ENCODE measurements at regions not wholly inside any gene's neighbourhood (a gene's known extent, or its start where the extent isn't known, plus 50 kb on each side); places are given as distances from the start of the nearest gene placed in this dataset.

DNA sequence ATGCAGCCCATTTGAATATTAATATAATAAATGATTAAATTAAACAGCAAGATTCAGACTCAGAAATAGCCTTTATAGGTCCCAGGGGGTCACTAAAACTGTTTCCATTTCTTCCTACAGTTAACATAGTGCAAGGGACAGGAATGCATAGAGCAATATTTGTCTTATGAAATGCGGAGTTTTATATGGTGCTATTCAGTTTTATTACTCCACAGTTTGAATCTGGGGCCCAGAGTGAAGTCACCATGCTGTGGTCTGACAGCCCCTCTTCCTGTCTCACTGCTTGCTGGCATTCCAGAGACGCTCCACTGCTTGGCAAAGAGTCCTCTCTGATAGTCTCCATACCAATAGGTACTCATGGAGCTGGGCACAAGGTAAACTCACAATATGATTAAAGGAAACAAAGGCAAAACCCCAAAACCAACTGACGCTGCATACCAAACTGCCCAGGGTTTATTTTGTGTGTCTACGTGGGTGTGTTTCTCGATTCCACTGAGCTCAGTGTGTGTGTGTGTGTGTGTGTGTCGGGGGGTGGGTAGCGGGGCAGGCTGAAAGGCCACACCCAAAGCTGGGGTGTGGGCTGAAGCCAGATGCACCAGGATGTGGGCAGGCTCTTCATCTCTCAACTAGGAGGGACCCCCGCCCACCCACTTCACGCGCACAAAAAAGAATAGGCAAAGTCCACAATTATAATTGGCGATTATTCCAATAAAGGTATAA, 277.9 kb downstream of the TSHZ3 start:
- Histone ChIP-seq H3K36me3 (replicated peaks in 1 of 2; ENCODE audit: insufficient read depth in 1 of 2, low read depth in 2 of 2) (no peaks in the 10 kb centered on the region), H3K9me3 (no peaks in the 10 kb centered on the region), H3K27ac (no peak overlapping the region), H3K4me3 (no peak overlapping the region), H3K4me1 (no peaks in the 10 kb centered on the region), H3K27me3 (no peaks in the 10 kb centered on the region)
- intact Hi-C loops (cut with DNase I) = no loop called here
- 66 to 67% methylated on average over 11 of the region's 11 CpGs for WGBS, 2 donors
- ATAC-seq (no peak), DNase-seq (no peak)
- TF ChIP-seq POLR2A (IDR thresholded peaks at IDR 0.05) = no peak
- TF ChIP-seq, protein P1, sequence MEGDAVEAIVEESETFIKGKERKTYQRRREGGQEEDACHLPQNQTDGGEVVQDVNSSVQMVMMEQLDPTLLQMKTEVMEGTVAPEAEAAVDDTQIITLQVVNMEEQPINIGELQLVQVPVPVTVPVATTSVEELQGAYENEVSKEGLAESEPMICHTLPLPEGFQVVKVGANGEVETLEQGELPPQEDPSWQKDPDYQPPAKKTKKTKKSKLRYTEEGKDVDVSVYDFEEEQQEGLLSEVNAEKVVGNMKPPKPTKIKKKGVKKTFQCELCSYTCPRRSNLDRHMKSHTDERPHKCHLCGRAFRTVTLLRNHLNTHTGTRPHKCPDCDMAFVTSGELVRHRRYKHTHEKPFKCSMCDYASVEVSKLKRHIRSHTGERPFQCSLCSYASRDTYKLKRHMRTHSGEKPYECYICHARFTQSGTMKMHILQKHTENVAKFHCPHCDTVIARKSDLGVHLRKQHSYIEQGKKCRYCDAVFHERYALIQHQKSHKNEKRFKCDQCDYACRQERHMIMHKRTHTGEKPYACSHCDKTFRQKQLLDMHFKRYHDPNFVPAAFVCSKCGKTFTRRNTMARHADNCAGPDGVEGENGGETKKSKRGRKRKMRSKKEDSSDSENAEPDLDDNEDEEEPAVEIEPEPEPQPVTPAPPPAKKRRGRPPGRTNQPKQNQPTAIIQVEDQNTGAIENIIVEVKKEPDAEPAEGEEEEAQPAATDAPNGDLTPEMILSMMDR (IDR thresholded peaks at IDR 0.05) = no peak

DNA sequence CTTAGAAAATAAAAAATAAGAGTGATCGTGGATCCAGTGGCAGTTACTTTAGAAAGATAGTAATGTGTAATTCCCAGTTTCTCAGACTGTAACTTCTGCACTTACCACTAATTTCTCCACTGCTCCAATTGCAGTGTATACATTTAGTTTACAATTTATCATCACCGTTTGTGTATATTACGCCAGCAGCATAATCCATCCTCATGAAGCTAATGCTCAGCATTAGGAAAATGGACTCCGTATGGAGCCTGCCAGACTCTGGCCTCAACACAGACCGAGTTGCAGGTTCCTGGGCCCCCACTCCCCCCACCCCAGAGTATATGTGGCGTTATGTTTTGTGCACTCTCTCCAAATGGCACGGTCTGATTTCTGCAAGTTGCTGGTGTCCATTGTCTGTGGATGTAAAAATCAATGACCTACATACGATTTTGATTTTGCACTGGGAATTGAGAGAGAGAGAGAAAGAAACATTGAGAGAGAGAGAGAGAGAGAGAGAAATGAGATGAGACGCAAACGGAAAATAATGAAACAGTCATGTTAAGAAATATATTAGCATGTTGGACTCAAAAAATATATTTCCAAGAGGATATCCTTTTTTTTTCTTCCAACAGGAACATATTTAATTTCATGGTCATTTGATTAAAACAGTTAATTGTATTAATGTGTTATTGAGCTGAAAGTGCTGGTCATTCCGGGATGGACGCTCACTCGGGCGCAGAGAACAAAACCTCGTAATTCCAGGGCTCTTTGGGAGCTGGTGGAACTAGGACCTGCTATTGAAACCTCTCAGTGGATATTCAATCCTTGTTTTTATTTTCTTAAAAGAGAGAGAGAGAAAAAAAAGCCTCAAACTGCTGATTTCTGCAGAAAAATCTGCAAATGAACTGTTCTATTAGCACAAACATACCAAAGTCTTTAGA, 278.8 kb downstream of the TSHZ3 start:
- DNase-seq (no peak), ATAC-seq (no peak)
- H3K4me1 ChIP-seq = no peaks in the 10 kb centered on the region
- intact Hi-C loops (cut with DNase I) = no loop called here
- H3K36me3 ChIP-seq (replicated peaks in 1 of 2; ENCODE audit: insufficient read depth in 1 of 2, low read depth in 2 of 2) = no peaks in the 10 kb centered on the region
- H3K4me3 ChIP-seq = no peak overlapping the region
- H3K9me3 ChIP-seq = no peaks in the 10 kb centered on the region
- no peaks in the 10 kb centered on the region for H3K27me3 ChIP-seq
- TF ChIP-seq POLR2A (IDR thresholded peaks at IDR 0.05) = no peak
- WGBS, 2 donors = 47 to 50% methylated on average over 15 of the region's 15 CpGs
- H3K27ac ChIP-seq = no peak overlapping the region

DNA sequence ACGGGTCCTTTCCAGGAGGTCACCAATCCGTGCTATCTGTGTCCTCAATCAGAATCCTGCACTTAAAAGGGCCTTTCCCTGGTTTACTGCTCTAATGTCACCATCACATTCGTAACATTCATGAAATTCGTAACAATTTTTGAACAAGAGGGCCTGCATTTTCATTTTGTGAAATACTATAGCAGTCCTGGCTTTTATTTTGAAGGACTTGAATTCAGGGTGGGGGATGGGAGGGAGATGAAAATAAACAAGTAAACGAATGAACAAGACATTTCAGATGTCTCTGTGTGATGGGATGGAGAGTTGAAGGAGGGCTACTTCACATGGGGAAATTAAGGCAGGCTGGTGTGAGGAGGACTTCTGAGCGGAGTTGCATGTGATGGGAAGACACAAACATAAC, 281.0 kb downstream of the TSHZ3 start:
- H3K27me3 ChIP-seq = no peaks in the 10 kb centered on the region
- WGBS, 2 donors = 61 to 68% methylated on average over 6 of the region's 6 CpGs
- H3K4me1 ChIP-seq = no peaks in the 10 kb centered on the region
- H3K27ac ChIP-seq = no peak overlapping the region
- ATAC-seq (no peak), DNase-seq (no peak)
- no peaks in the 10 kb centered on the region for H3K36me3 ChIP-seq (replicated peaks in 1 of 2; ENCODE audit: insufficient read depth in 1 of 2, low read depth in 2 of 2)
- no peaks in the 10 kb centered on the region for H3K9me3 ChIP-seq
- TF ChIP-seq, protein P1 (IDR thresholded peaks at IDR 0.05) = no peak
- intact Hi-C loops (cut with DNase I) = no loop called here
- H3K4me3 ChIP-seq = no peak overlapping the region

DNA sequence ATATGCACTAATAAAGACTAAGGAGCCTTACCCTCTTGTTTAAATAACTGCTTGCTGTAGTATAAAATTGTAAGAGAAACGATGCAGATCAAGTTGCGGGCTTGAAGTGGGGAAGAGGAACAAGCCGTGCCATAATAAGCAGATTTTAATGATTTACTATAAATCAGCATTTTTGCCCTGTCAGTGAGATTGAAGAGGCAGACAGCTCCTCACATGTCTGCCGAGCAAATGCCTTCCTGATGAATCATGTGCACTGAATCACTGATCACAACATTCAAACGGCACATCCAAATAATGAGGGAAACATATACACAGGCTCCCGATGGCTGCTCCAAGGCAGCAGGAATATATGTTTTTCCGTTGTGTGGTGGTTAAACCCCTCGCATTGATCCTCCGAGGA, 282.9 kb downstream of the TSHZ3 start:
- intact Hi-C loops (cut with DNase I) = no loop called here
- H3K27ac ChIP-seq = no peak overlapping the region
- no peaks in the 10 kb centered on the region for H3K4me1 ChIP-seq
- no peak overlapping the region for H3K4me3 ChIP-seq
- H3K36me3 ChIP-seq (replicated peaks in 1 of 2; ENCODE audit: insufficient read depth in 1 of 2, low read depth in 2 of 2) = no peaks in the 10 kb centered on the region
- H3K9me3 ChIP-seq = no peaks in the 10 kb centered on the region
- no peak for ATAC-seq
- no peaks in the 10 kb centered on the region for H3K27me3 ChIP-seq
- peak in 1 of 4 donors; percentile 2 for DNase-seq
- TF ChIP-seq, protein P1 (IDR thresholded peaks at IDR 0.05) = no peak
- TF ChIP-seq POLR2A (IDR thresholded peaks at IDR 0.05) = no peak
- WGBS, 2 donors = 37 to 48% methylated on average over 9 of the region's 9 CpGs

DNA sequence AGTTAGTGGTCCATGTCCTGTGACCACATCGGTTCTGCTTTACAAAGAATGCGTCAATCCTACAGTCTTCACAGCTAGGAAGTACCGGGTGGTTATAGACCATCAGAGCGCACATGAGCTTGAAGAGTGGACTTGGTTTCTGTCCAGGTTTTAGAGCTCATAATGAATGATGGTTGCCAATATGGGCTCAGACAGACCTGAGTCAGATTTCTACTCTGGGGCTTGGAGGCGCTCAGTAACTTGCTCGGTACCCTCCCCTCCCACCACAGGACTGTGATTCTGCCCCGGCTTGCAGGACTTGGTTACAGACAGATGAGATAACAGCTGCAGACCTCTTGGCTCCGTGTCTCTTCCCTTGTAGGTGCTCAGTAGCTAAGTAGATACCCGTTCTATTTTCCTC, 284.7 kb downstream of the TSHZ3 start:
- no peak for ATAC-seq
- H3K27me3 ChIP-seq = no peaks in the 10 kb centered on the region
- no peaks in the 10 kb centered on the region for H3K36me3 ChIP-seq (replicated peaks in 1 of 2; ENCODE audit: insufficient read depth in 1 of 2, low read depth in 2 of 2)
- DNase-seq = no peak
- intact Hi-C loops (cut with DNase I) = no loop called here
- no peak overlapping the region for H3K27ac ChIP-seq
- no peak overlapping the region for H3K4me3 ChIP-seq
- 53 to 54% methylated on average over 9 of the region's 9 CpGs for WGBS, 2 donors
- no peaks in the 10 kb centered on the region for H3K9me3 ChIP-seq
- no peaks in the 10 kb centered on the region for H3K4me1 ChIP-seq
- TF ChIP-seq, protein P1 (IDR thresholded peaks at IDR 0.05) = no peak
- TF ChIP-seq POLR2A (IDR thresholded peaks at IDR 0.05) = no peak

Measured in body of pancreas (tissue), 4 donors.